HG03469 (cell line): ENCODE measurements at regions not wholly inside any gene's neighbourhood (a gene's known extent, or its start where the extent isn't known, plus 50 kb on each side); places are given as distances from the start of the nearest gene placed in this dataset.
"Not testable (repeated sequence)": the region's sequence is repeated elsewhere in the genome, so short reads cannot be mapped to it uniquely, and the experiment has no call there.

Experiments used
- ATAC-seq: cut with Tn5 transposase; IDR thresholded peaks from one replicate; pipeline ENCODE4 v1.9.1; 2021; ENCODE audit warnings: mild to moderate bottlenecking, moderate library complexity, moderate number of reproducible peaks; ENCODE audit not compliant: unreplicated experiment

DNA sequence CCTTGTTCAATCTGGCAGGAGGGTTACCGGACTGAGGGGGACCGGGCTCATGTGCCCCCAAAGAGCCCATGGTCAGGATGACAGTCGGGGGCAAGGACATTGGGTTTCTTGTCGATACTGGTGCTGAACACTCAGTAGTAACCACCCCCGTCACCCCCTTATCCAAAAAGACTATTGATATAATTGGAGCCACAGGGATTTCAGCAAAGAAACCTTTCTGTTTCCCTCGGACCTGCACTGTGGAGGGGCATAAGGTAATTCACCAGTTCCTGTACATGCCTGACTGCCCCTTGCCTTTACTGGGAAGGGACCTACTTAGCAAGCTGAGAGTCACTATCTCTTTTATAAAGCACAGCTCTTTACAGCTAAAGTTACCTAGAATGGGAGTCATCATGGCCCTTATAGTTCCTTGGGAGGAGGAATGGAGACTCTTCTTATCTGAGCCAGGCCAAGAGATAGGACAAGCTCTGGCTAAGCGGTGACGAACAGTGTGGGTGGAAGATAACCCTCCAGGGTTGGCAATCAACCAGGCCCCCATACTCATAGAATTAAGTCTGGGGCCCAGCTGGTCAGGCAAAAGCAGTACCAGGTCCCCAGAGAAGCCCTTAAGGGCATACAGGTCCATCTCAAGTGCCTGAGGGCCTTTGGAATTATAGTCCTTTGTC, 603.7 kb downstream of the UQCRFS1 start:
- ATAC-seq, result no peak

DNA sequence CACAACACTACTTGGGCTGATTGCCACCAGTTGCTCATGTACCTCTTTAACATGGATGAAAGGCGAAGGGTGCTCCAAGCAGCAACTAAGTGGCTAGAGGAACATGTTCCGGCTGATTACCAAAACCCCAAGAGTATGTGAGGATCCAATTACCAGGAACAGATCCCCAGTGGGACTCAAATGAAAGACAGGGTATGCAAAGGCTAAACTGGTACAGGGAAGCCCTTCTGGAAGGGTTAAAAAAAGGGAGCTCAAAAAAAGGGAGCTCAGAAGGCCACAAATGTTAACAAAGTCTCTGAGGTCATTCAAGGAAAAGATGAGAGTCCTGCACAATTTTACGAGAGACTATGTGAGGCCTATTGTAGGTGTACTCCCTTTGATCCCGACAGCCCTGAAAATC, 604.7 kb downstream of the UQCRFS1 start:
- ATAC-seq, result no peak

DNA sequence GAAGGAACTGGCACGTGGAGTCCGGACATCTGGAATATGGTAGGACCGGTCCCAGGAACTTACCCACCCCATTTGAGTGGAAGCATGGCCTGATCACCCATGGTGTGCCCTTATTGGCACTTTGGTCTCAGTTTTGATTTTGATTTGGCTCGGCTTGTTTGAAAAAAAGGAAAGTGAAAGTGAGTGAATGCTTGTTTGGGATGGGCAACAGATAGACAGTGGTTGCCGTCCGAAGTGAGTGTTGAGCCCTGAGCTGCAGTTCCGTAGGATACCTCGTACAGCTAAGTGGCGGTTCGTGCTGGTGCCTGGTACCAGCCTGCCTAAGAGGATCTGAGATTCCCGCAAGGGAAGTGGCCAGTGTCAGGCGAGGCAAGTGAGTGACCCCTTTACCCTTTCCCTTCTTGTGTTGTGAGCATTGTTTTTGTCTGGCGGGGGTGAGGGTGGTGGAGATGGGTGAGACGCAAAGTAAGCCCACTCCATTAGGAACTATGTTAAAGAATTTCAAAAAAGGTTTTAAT, 605.8 kb downstream of the UQCRFS1 start:
- no peak for ATAC-seq

DNA sequence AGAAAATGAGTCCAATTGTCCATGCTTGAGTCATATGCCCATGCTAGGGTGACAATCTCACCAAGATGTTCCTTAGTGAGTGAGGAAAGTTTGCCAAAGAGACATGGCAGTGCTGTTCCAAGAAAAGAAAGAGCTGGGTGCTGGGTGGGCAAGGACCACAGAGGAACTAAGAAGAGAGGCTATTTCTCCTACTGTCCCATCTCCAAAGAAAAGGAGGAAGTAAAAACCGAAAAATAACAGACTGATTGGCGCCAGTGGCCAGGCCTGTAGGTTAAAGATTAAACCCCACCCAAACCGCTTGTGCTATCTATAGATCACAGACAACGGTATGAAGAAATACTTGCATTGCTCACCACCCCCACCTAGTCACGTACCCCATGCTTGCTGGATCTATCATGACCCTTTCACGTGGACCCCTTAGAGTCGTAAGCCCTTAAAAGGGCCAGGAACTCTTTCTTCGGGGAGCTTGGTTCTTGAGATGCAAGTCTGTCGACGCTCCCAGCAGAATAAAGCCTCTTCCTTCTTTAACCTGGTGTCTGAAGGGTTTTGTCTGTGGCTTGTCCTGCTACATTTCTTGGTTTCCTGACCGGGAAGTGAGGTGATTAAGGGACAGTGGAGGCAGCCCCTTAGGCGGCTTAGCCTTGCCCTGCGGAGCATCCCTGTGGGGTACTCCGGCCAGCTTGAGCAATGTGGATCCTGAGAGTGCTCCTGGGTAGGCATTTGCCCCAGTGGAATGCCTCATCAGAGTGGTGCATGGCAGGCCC, 606.5 kb downstream of the UQCRFS1 start:
- ATAC-seq, result no peak

DNA sequence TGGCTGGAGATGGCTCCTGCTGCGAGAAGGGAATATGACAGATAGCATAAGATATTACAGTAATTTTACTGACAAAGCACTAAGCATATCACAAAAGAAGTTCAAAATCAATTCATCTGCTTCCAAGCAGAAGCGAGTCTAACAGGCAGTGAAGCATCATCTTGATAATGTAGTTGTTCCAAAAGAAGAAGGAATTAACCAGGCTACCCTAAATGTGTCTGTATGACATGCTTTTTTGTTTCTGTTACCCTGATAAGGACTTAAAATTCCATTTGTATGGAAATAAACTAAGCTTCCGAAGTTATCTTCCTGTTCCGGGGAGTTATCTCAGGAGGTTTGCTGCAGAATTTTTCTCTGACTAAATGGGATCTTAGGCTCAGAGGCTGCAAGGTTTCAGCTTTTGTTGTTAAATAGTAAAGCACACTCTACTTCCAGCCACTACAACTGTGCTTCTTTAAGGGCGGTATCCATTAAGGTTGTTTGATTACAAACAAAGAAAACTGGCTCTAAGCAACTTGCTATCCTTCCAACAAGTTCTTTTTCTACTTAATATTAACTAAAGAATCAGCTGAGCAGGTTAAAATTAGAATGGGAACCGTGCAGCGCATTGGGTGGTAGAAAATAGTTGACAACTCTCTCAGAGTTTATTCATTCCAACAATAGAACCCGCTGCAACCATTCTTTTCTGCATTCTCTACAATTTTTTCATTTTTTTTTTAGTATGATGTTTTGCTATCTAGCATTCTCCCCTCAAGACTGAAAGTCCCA, 607.3 kb downstream of the UQCRFS1 start:
- no peak for ATAC-seq

DNA sequence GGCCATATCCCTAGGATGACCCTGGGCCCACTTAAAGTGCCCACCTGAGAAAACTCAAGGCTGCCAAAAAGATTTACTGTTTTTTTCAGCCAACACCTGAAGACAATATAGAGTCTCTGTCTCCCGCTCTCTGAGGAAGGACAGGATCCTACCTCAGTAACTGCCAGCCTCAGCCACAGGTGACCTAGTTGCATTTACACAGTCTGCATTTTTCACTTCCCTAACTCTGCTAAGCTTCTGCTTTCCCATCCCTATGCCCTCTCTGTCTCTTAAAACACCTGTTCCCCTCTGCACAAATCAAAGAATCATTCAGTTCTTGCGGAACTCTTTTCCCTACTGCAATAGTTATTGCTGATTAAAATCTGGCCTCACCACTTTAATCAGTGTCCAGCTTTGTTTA, 609.5 kb downstream of the UQCRFS1 start:
- ATAC-seq, result no peak

DNA sequence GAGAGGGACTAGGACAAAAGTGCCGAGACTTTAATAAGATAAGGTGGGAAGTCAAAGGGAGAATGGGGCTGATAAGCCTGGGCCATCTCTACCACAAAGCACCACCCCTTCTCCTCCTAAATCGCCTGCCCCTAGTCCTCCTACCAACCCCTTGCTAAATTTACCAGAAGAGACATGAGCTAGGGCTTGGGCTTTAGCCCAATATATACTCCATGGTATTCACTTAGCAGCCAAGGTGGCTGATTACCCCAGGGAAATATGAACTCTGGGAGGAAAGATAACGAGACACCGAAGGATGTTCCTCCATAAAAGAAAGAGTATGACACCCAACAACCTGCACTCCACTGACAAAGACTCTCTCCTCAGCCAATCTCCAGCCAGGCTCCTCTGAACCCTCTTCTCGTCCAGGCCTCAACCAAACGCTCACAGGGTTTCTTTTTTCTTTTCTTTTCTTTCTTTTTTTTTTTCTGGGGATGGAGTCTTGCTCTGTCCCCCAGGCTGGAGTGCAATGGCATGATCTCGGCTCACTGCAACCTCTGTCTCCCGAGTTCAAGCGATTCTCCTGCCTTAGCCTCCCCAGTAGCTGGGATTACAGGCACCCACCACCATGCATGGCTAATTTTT, 610.2 kb downstream of the UQCRFS1 start:
- ATAC-seq, result no peak

DNA sequence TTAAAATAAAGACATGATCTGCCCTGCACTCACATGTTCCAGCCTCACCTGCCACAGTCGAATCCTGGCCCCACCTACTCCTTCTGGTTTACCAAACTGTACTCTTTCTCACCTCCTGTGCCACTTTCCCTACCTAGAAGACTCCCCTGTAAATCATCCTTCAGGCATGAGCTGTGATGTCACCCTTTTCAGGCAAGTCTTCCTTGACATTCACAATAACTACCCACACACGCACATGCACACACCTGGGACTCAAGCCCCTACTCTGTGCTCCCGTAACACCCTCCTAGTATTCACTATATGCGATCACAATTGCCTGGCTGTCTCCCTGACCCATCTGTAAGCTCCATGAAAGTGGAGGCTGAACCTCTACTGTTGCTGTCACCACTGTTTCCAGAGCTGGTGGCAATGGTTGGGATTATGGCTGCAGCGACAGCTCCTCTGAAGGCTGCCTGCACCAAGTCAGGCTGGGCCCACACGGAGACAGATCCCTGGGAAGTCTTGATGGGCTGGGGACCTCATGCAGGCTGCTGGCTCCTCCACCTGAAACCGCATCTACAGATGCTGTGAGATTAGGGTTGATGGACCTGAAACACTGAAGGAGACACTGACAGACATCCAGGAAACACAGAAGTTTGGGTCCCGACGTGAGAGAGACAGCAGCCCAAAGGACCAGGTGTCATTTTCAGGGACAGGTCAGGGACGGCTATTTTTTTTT, 611.1 kb downstream of the UQCRFS1 start:
- ATAC-seq, result no peak

DNA sequence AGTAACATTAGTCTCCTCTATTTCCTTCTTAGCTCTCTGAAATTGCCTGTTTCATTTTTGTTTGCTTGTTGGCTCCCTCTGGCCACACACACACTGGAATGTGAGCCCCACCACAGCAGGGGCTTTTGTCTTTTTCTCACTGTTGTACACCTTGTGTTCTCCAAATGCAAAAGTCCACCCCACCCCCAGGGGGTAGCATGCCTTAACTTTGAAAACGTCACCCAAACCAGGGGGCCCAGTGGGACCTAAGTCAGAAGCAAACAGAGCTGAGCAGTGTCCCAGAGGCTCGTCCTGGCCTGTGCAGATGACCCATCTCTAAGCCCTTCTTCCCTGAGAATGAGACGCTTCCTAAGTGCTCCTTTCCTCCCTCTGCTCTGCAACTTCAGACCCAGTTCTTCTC, 614.1 kb downstream of the UQCRFS1 start:
- ATAC-seq, result no peak

DNA sequence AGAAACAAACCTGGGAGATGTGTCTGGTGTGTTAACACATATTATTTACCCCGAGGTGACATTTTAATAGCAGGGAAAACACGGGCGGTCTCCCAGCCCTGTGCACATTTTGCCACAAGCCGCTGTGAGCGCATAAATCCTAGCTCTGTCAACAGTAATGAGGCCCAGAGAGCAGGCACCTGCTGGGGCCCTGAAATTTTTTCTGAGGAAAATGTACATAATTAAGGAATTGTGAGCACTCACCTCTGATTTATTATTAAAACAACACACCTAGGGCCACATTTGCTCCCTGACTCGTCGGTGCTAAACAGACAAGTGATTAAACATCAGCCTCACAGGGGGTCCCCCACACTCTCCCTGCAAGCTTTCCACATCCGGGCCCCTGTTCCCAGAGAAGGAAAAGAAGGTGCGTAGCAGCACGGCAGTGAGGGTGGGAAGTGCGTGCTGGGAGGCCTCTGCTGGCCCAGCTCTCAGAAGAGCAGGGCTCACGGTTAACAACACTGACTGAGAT, 616.3 kb downstream of the UQCRFS1 start:
- ATAC-seq, result no peak

DNA sequence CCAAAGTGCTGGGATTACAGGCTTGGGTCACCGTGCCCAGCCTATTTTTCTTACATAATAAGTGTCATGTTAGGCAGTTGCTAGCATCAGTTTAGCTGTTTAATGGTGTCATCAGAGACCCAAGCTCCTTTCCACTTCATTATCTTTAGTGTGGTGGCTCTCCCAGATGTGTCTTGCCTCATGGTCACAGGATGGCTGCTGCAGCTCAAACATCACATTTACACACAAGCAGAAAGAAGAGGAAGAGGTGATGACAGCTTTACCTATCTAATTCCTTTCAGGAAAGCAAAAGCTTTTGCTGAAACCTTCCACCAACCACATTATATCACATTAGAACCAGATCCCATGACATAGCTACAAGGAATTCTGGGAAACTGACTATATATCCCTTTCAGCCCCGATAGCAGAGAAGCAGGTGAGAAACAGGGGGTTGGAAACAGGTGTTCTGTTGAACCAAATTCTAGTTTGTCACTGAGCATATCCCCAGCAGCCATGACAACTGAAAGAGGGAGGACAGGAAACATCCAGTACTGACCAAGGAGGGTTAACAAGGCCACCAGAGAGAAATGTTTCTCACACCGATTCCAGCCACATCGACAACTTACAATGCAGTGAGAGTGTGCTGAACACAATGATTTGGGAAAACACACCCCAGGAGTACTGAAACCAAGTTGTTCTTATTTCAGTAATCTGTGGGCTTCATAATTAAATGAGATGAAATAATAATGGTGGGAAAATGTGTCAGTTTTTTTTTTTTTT, 617.0 kb downstream of the UQCRFS1 start:
- no peak for ATAC-seq

DNA sequence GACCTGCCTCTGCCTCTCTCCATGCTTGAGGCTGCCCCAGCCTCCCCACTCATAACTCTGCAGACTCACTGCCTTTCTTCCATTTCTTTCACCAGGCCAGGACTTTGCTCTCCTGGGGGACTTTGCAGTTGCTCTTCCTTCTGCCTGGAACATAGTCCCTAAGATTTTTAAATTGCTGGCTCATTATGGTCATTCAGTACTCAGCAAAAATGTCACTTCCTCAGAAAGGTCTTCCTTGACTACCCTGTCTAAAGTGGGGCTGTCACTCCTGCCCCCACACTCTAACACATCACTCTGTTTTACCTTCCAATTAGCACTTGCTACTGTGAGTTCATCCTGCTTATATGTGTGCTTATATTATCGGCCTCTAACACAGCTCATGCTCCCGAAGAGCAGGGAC, 618.2 kb downstream of the UQCRFS1 start:
- no peak for ATAC-seq

DNA sequence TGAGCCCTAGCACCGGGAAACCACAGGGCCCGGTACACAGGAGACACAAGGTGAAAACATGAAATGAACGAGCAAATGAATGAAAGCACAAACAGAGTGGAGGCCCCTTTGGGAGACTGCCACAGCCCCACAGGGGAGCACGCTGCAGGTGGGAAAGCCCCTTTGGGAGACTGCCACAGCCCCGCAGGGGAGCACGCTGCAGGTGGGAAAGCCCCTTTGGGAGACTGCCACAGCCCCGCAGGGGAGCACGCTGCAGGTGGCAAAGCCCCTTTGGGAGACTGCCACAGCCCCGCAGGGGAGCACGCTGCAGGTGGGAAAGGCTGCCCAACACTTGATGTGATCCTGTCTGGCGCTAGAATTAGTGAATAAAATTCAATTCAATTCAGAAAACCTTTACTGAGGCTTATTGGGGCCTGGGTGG, 623.0 kb downstream of the UQCRFS1 start:
- not testable (repeated sequence) for ATAC-seq

DNA sequence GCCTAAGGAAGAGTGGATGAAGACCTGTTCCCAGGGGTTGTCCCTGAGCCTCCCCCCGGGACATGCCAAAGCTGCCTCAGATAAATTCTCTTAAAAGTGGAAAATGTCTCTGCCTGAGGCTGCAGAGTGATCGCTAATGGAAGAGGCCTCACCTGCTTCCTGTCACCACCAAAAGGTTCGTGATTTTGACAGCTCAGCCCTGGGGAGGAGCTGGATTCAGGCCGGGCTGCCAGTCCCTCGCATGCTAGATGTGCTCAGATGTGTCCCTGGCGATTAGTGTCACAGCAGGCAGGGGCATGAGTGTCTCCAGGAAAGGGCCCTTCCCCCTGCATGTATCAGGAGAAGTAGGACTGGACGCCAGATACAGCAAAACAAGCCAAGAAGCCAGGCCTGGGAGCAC, 626.5 kb downstream of the UQCRFS1 start:
- ATAC-seq, result no peak

DNA sequence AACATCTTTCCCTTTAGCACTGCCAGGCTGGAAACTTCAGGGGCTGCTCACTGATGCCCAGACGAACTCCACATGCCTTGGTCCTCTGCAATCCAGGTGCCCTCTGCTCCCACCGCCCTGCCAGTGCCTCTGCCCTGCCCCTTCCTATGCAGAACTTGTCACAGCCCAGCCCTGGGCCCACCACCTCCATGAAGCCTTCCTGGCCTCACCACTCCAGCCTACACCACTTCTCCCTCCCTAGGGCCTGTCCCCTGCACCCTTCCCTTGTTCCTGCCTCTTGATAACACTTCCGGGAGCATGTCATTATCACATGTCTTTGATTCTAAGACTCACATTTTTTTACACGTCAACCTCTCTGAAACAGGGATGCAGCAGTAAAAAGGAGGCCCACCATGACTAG, 627.2 kb downstream of the UQCRFS1 start:
- no peak for ATAC-seq

DNA sequence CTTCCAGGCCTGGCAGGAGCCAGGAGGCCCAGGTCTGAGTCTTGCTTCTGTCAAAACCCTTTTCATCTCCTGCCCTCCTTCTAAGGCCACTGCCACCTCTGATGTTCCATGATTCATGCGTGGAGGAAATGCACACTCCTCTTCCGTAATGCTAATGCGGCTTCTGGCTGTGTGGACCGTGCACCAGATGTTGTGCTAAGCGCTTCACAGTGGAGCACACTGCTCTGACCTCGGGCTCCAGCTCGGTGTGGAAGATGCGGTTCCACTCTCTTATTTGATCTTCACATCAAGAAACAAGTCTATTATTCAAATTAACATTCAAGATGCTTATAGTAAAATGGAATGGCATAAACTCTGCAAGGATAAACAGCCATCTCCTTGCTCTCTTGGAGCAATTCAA, 629.2 kb downstream of the UQCRFS1 start:
- no peak for ATAC-seq

DNA sequence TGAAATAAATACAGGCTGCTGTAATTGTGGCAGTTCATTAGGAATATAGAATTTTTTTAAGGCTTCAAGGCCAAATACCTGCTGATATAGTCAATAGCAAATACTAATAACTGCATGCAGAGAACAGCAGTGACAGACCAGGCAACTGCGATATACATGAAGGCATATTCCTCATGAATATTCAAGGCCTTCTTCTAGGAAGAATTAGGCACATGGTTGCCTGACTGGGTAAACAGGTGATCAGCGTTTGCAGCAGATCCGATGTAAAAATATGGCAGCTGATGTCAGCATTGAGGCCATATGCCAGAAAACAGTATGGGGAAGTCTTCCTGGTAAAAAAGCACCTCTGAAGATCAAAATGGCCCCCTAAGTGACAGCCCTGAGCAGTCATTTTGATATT, 629.7 kb downstream of the UQCRFS1 start:
- ATAC-seq, result no peak

DNA sequence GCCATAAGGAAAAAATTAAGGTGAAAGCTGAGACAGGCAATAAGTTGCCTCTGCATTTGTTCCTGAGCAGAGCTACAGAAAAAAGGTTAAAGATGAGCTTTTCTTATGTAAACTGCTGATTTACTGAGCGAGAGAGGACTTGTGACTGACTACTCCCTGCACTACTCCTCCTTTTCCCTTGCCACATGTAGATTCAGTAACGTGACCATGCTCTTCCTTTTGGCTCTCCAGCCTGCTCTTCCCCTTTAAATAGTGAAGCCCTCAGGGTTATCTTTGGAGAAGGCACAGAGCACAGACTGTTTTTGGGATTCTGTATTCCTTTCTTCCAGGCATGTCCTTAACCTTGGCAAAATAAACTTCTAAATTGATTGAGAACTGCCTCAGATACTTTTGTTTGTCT, 630.2 kb downstream of the UQCRFS1 start:
- no peak for ATAC-seq

DNA sequence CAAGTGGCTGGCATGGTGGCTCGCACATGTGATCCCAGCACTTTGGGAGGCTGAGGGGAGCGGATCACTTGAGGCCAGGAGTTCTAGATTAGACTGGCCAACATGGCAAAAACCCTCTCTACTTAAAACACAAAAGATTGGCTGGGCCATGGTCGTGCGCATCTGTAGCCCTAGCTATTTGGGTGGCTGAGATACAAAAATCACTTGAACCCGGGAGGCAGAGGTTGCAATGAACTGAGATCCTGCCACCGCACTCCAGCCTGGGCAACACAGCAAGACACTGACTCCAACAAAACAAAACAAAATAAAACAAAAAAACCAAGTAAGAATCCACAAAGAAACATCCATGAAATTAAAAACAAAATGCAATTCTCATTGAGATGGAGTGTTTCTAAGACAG, 630.6 kb downstream of the UQCRFS1 start:
- ATAC-seq, result no peak

DNA sequence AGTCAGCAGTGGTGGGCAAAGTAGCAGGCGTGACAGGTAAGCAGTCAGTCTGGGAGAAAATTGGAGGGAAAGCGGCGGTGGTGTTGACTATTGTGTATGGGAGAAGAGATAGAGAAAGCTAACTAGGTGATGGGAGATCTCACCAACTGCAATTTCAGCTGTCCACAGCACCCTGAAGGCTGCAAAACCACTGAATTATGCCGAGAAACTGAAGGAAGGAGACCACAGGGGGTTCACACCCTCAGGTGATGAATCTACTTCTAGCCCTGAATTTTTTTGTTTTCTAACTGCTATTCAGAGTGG, 631.5 kb downstream of the UQCRFS1 start:
- ATAC-seq, result no peak
